T-helper 1 cell treated with Interleukin-12 subunit alpha and Interleukin-12 subunit beta and Interleukin-4 antibody, amounts not matched to agents 30 ng/mL and 1 ng/mL, for 36 hours (primary cell): ENCODE measurements at regions not wholly inside any gene's neighbourhood (a gene's known extent, or its start where the extent isn't known, plus 50 kb on each side); places are given as distances from the start of the nearest gene placed in this dataset.

Source experiments
- intact Hi-C: fragments of 100-400 bp; cut with micrococcal nuclease; formaldehyde crosslinking; loops from one replicate; pipeline ENCODE4 v1.15.1; 2024

DNA sequence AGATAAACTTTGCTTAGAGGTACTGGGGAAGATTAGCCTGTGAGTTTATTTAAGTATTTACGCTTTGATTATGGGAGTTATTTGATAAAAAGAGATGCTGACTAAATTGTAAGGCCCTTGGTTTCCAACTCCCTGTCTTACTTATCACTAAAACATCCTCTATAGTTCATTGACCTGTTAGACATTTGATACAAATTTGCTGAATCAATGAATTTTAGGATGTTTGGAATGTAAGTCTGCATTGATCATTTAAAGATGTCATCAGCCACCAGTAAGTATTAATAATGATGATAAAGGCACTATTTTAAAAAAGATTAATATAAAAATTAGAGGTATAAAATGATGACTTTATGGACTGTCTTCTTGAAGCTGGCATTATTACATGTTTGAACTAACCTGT lies 340.6 kb downstream of the SPRY1 start:
- intact Hi-C loops = no loop called here

- intact Hi-C loops = no loop called here
Measured at GRCh38 chr4:123739806-123740205, 343.2 kb downstream of the SPRY1 start.

DNA sequence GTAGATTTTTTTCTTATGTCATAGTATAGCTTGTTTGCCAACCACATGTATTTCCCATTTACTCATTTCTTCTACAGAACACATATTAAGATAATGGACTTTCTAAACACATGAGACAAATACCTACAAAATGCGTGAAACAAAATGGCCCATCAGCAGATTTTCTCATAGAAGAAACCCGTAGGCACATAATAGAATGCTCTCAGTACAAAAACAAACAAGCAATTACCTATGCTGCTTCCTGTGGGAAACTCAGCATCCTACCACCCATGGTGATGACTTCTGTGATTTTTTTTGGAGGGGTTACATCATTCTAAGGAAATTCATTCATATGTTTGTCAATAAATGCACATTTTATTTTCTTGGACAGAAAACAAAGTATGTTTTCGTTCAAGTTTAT lies 343.6 kb downstream of the SPRY1 start:
- intact Hi-C loops = no loop called here

- intact Hi-C loops = no loop called here
Measured at GRCh38 chr4:123741906-123742305, 345.3 kb downstream of the SPRY1 start.

DNA sequence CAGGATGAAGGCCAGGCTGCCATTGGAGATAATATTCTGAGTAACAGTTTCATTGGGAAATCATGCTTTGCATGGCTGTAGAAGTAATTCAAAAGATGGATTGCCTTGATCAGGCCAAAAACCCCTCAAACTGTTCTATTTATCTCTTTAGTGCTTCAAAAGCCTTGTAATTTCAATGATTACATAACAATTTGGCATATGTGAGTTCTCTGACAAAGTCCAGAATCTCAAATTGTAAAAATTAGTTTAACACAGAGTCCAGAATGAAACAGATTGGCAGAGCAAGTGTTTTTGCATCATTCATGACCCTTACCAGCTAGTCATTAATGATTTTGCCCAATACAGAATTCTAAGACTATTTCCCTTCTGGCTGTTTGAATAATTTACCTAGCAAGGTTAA lies 347.3 kb downstream of the SPRY1 start:
- intact Hi-C loops = no loop called here

GRCh38 chr4:123744664-123745290 lies 348.2 kb downstream of the SPRY1 start:
- intact Hi-C loops = no loop called here

GRCh38 chr4:123747016-123747415 lies 350.4 kb downstream of the SPRY1 start:
- intact Hi-C loops = no loop called here

- intact Hi-C loops = no loop called here
Measured at GRCh38 chr4:123748806-123749205, 352.2 kb downstream of the SPRY1 start.

DNA sequence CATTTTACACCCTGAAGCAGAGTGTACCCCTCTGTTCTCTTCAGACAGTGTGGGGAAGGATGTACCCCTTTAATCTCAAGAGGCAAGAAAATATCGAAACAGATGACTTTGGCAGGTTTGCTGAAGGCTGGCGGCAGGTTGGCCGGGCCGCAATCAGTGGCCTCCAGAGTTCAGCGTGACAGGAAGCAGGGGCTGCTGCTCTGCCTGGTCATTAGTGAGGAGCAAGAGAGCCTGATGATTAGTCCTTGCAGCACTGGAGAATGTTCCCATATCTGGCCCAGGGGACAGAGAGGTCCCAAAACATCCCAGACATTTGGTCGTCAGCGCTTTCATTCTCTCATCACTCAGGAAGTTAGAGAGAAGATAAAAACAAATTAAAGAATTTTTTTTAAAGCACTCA lies 352.8 kb downstream of the SPRY1 start:
- intact Hi-C loops = no loop called here

DNA sequence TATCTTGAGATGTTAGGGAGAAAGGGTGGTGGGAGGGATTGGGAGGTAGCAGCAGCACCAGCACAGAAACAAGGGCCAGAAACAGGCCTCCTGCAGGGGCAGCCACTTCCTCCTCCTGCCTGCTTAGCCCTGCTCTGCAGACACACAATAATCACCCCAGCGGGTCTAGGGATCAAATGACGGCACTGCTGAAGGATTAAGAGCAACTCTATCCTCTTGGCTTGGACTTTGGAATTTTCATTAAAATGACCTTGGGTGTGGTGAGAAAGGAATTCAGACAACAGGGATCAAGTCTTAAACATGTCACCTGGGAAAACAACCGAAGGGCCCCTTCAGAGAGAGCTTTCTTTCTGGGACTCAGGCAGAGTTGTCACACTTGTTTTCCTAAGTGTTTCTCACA lies 353.4 kb downstream of the SPRY1 start:
- intact Hi-C loops = no loop called here

DNA sequence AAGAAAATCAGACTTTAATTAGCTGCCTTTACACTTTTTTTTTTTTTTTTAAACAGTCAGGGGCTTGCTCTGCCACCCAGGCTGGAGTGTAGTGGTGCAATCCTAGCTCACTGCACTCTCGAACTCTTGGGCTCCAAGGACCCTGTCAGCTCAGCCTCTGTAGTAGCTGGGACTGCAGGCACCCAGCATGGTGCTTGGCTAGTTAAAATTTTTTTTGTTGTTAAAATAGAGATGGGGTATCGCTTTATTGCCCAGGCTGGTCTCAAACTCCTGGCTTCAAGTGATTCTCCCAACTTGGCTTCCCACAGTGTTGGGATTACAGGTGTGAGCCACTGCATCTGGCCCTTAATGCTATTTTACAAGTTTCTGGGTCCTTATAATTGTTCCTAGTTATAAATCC lies 359.1 kb downstream of the SPRY1 start:
- intact Hi-C loops = no loop called here

- intact Hi-C loops = no loop called here
Measured at GRCh38 chr4:123767806-123768205, 371.2 kb downstream of the SPRY1 start.

GRCh38 chr4:123770884-123771283 lies 374.3 kb downstream of the SPRY1 start:
- intact Hi-C loops = loop anchor here (5.0 kb wide), 1 partner anchor 379 kb away; no protein-coding TSS in a partner anchor

DNA sequence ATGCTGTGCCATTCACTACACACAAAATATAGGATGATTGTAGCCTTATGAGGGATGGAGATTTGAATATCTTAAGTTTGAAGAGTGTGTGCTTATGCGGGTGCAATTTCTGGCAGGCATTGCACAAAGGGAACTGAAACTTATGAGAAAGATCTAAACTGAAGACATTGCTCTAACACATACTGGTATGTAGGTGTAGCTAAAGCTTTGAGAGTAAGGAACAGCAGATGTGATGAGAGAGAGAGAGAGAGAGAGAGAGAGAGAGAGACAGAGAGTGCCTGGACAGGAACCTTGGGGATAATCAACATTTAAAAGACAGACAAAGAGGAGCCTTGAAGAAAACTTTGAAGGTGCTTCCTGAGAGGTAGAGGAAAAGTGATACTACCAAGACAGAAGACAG lies 379.7 kb downstream of the SPRY1 start:
- intact Hi-C loops = no loop called here

DNA sequence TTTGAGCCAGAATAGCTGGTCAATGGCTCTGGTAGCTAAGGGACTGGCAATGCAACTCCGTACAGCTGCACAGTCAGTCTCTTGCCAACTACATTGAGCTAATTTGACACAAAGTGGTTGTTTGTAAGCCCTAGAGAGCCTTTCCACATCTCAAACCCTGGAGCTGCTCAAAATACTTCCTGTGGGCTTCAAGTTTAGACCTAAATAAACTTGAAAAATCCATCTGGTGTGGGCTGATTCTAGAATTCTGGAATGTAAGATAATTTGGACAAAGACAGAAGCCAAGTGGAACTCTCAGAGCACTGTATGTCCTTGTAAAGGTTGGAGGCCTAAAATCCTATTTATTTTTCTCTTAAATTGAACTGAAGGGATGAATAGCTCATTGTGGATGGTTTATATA lies 380.8 kb downstream of the SPRY1 start:
- intact Hi-C loops = no loop called here

- intact Hi-C loops = no loop called here
Measured at GRCh38 chr4:123783151-123783790, 386.7 kb downstream of the SPRY1 start.

DNA sequence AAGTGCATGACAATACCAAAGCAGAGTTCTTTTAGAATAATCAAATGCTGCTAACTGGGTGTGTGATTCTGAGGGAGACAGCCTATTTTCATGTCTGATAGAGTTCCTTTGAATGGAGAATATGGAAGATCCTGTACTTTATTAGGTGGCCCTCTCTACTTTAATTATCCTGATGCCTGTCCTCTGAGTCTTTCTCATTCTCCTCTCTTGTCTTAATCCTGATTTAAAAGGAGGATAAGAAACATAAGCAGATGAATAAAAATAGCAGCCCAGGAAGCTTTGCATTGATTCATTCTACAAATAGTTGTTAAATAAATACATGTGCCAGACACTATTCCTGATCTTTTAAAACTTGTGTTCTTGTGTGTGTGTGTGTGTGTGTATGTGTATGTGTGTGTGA lies 387.3 kb downstream of the SPRY1 start:
- intact Hi-C loops = no loop called here

GRCh38 chr4:123784626-123785025 lies 388.0 kb downstream of the SPRY1 start:
- intact Hi-C loops = no loop called here

DNA sequence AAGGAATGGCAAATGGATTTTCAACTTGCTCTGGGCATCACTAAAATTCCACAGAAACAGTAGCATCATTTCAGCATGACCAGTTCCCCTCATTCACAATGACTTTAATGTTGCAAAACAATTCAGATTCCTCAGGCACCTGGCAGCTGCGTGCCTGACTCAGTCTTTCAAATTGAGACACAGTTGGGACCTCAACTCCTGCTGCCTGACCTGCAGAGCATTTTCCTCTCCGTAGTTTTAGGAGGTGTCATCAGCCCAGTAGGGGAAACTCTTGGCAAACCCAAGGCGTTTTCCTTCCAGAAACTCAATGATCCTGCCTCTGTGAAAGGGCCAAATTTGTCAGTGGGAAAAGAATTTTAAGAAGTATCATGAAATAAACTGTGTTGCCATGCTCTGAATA lies 388.9 kb downstream of the SPRY1 start:
- intact Hi-C loops = no loop called here

DNA sequence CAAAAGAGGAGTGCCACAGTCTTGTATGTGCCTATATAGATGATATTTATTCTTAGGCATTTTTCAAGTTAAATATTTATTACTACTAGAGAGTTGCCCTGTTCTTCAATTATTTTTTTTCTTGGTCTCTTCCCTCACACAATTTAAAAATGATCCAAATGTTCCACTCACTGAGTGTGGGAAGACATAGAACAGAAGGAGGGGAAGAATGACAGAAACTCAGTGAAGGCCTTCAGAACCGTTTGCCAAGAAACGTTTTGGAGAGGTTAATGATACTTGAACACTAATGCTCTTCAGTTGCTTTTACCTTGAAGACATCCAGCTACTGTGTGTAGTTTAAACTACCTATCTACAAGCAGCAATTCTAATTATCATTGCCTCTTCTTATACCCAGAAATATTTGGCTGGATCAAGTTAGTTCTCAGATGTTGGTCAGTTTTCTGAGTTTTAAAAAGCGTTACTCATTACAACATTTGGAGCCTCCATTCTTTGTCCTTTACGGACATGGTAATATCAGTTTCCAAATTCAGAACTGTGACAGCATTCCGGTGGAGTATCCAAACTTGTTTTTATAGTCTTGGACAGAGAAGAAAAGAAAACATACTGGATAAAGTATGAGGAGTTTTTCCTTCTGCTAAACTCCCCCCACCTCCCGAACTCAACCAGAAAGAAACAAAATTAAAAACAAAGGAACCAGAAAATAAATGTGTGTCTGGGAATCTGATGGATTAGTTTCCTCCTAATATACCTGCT lies 389.7 kb downstream of the SPRY1 start:
- intact Hi-C loops = no loop called here

DNA sequence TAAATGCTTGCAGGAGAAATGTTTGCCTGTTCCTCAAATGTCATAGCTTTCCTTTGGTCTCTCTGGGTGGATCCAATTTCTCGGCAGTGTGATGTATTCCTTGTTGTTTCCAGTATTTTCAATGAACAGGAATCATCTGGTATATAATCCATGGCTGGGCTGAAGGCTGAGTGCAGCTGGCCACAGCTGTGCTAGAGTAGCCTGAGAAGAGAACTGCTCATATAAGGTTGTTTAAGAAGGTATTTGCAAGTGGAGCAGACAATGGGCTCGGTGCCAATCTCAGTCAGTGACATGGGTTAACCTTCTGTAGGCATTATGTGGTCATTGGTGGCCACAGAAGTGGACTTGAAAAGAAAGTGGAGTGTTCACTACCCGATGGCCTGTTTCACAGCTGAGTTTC lies 390.3 kb downstream of the SPRY1 start:
- intact Hi-C loops = no loop called here

DNA sequence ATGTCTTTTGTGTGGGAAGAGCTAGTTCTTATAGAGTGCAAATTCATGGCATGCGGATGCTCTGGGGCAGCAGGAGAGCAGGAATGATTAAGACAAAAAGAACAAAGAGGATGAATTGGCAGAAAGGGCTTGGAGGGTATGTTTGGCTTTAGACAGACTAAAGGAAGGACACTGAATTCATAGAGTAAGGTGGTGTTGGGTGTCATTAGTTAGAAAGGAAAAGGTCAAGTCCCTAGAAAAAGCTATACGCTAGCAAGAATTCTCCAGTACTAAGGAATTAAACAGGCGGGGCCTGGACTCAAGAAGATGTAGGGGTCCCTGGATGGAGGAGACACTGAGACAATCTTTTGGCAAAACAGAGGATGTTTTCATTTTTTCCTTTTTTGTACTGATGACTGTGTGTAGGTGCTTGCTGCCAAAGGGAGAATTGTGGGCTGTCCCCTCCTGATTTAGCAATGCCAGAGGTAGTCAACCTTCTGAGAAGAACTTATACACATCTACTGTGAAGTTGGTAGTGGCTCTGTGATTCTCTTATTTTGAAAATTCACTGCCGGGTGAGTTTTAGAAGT lies 391.0 kb downstream of the SPRY1 start:
- intact Hi-C loops = no loop called here
